ENCODE measurements at regions not wholly inside any gene's neighbourhood (a gene's known extent, or its start where the extent isn't known, plus 50 kb on each side); places are given as distances from the start of the nearest gene placed in this dataset.

DNA sequence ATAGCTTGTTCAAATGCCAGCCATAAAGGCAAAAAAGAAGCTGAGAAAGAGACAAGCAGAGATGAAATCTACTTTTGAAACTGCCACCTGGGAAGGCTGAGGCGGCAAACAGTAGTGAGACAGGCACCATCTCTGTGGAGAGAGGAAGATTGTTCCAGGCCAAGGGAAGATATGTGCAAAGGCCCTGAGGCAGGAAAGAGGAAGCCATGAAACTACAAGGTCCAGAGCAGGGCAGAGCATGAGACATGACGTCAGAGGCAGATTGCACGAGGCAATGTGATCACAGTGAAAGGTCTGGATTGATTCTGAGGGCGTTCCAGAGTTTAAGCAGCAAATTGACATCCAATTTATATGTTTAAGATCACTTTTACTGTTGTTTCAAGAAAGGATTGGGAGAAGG lies 226.1 kb downstream of the QDPR start:
- TF ChIP-seq POLR2A (IDR thresholded peaks at IDR 0.05) = no peak
- TF ChIP-seq, protein P1, sequence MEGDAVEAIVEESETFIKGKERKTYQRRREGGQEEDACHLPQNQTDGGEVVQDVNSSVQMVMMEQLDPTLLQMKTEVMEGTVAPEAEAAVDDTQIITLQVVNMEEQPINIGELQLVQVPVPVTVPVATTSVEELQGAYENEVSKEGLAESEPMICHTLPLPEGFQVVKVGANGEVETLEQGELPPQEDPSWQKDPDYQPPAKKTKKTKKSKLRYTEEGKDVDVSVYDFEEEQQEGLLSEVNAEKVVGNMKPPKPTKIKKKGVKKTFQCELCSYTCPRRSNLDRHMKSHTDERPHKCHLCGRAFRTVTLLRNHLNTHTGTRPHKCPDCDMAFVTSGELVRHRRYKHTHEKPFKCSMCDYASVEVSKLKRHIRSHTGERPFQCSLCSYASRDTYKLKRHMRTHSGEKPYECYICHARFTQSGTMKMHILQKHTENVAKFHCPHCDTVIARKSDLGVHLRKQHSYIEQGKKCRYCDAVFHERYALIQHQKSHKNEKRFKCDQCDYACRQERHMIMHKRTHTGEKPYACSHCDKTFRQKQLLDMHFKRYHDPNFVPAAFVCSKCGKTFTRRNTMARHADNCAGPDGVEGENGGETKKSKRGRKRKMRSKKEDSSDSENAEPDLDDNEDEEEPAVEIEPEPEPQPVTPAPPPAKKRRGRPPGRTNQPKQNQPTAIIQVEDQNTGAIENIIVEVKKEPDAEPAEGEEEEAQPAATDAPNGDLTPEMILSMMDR (IDR thresholded peaks at IDR 0.05) = no peak
